SKM-1 (cell line): ENCODE measurements at regions not wholly inside any gene's neighbourhood (a gene's known extent, or its start where the extent isn't known, plus 50 kb on each side); places are given as distances from the start of the nearest gene placed in this dataset.

Experiments used
- DNase-seq: peaks from one replicate; lab custom pipeline; 2025; ENCODE audit not compliant: unreplicated experiment; lab: John Stamatoyannopoulos, UW

DNA sequence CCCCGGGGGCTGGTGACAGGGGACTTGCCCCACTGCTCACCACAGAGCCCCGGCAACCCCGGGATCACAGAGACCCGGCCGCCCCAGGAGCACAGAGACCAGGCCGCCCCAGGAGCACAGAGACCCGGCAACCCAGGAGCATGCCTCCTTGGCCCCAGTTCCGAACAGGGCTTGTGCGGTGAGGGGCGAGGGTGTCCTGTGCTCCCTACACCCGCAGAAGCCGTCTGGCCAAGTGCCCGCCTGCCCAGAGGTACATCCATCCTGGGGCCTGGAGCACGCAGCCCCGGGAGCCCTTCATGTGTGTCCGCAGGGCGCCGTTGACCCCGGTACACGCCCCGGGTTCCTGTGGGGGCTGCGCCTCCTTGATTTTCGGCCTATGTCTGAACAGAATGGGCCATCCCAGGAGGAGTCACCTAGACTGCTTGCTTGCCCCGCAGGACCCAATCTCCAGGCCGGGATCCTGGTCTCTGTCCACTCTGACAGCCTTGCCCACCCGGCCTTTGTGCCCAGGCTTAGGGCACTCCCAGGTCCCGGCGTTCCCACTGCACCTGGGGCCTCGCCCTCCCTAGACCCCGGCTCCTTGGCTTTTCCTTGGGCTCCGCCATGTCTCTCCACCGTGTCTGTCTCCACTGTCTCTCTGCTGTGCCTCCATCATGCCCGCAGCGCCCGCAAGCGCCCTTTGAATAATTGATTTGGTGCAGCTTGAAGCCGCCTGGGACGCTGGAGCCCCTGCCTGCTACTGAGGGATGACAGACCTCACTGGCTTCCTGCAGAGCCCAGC lies 219.8 kb downstream of the ERMARD start:
- DNase-seq = no peak

DNA sequence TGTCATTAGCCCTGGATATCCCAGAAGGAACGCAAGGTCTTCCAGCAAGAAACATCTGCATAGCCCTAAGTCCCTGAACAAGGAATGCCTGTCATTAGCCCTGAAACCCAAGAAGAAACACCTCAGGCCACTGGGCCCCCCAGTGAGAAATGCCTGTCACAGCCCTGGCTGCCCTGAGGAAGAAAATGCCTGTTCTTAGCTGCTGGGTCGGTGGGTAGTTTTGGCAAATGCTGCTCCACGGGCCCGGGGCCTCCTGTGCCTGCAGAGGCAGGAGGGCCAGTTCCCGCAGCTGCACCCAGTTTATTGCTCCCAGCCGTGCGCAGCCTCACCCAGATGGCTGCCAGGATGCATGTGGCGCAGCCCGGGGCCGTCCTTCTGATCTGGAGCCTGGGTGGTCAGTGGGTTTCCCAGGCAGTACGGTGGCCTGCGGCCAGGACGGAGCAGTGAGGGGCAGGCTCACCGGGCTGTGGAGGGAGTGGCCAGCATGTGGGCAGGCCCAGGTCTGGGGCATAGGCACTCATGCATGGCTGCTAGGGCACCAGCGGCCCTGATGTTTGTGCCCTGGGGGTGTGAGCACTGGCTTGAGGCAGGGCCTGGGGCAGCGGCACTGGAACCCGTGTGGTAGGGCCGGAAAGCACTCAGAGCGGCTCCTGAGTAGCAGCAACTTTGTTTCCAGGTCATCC lies 219.0 kb downstream of the ERMARD start:
- DNase-seq = no peak

DNA sequence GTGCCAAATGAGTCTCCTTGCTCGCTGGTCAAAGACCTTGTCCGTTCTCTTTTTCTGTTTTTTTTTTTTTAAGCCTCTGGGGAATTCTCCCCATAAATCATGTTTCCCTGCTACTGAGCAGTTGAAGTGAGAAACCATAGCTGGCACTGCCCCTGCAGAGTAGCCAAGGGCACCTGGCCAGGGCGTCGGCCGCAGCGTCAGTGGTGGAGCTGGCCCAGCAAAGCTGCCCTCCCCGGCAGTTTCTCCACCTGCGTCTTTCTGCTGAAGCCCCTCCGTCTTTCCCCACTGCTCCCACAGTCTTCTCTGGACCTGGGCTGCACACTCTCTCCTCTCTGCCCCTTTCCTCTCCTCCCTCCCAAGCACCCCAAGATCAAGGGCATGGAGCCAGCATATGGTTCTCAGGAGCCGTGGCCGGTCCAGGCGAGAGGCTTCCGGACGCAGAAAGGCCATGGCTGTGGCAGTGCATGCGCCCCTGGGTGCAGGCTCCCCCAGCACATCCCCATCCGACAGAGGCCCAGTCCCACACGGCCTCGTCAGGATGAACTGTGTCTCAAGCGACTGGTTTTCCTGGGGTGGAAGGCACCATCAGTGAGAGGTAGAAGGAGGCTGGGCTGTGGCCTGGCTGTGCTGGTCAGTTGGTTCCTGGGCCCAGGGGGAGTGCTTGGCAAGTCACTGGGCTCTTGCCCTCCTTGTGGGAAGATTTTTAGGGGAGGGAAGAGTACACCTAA lies 218.1 kb downstream of the ERMARD start:
- no peak for DNase-seq

DNA sequence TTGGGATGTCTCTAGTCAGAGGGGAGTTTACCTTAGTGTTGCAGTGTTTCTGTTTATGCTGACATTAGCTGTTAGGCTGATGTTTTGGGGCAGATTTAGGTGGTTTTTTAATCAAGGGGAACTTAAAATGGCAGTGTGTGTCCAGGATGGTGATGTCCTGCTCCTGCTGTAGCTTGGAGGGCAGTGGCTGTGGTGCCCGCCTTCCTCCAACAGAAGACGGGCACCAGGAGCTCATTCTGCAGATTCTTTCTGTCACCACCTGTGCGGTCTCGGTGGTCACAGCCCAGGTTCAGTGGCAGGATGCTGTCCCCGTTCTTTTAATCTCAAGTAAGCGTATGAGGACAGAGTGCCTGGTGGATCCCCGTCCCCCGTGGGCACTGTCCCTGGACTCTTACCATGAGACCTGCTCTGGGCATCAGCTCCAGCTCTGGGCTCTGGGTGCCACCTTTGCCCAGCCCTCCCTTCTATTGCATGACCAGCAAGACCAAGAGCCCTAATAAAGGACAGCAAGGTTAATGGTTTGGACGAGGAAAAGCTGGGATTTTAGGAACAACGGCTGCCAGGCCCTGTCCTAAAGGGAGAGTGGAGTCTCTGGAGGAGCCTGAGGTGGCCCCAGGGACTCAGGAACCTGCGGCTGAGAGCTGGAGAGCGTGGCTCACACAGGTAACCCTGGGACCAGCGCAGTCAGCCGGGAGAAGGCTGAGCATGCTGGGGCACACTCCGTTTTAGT lies 217.3 kb downstream of the ERMARD start:
- no peak for DNase-seq

DNA sequence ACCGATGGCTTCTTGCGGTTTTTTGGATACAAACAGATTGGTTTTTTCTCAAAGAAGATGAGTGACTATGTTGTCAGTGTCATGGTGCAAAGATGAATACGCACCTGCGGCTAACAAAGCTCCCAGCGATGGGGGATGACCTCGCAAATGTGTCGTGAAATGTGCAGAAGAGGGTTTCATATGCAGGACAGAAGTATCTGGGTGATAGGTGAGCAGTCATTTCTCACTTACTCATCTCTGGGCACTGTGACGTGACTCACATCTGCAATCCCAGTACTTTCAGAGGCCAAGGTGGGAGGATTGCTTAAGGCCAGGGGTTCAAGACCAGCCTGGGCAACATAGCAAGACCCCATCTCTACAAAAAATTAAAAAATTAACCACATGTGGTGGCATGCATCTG lies 216.3 kb downstream of the ERMARD start:
- DNase-seq = no peak

DNA sequence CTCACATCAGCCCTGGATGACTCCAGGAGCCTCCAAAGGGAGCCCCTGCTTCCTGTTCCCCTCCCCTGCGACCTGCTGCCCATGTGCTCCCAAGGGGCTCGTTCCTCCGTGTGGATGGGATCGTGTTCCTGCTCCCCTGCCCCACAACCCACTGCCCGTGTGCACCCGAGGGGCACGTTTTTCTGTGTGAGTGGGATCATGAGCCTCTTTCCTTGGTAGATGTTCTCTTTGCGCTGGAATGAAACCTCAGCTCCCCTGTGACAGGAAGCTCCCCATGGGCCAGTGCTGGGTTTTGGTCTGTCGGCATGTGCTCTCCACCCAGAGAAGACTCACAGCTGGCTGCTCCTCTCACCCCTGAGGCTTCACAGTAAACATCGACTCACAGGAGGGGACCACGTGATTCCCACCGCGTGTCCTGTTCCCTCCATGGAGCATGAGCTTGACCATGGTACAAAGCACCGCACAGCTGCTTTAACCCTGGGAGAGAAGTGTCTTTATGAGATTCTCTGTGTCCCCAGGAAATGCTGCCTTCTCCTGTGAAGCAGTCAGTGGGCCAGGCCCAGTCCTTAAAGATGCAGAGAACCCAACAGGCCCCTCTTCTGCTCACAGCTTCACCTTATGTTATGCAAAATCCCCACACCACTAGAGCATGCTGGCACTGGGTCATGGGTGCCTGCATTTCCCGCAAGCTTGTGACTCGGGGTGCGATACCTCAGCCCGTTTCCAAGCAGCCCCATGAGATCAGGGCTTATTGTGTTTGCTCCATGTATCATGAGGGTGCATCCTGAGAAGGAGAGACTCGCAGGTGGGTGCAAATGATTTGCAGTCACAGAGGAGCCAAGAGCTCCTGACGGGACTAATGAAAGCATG lies 215.1 kb downstream of the ERMARD start:
- no peak for DNase-seq

DNA sequence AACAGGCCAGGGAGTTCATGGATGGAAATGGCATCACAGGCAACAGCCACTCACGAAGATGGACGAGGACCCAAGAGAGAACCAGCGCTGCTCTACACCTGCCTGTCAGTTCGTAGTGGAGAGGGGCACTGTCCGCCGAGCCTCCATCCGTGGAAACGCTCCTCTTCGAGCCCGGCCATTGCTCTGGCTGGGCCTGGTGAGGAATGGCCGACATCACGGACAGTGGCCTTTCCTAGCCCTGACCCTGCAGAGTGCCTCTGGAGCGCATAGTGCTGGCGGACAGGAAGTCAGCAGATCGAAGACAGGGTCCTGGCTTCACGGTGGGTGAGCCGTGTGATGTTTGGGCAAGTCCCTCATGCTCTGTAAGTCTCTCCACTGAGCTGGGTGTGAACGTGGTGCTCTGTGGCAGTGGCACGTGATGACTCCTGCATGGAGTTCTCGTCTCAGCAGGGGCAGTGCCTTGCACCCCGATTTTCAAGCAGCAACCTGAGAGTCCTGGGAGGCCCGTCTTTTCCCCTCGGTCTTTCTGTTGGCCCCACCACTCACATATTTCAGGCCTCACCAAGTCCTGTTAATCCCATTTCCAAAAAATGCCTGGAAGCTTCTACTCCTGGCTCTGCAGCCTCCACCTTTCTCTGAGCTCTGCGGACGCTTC lies 214.4 kb downstream of the ERMARD start:
- no peak for DNase-seq

DNA sequence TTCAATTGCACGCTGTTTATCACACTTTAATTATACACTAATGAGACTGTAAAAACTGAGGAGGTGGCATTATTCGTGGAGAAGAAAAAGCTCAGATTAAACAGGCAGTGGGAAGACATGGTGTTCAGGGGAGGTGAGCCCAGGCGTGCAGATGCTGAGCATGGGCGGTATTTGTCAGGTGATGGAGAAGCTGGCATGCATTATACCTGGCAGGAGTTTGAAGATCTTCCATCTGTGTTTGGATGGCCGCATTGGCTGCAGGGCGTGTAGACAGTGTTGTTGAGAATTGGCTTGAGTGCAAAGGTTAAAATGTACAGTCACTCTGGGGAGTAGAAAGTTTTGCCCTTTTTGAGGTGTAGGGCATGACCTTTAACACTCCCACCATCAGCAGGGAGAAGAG lies 213.8 kb downstream of the ERMARD start:
- no peak for DNase-seq

DNA sequence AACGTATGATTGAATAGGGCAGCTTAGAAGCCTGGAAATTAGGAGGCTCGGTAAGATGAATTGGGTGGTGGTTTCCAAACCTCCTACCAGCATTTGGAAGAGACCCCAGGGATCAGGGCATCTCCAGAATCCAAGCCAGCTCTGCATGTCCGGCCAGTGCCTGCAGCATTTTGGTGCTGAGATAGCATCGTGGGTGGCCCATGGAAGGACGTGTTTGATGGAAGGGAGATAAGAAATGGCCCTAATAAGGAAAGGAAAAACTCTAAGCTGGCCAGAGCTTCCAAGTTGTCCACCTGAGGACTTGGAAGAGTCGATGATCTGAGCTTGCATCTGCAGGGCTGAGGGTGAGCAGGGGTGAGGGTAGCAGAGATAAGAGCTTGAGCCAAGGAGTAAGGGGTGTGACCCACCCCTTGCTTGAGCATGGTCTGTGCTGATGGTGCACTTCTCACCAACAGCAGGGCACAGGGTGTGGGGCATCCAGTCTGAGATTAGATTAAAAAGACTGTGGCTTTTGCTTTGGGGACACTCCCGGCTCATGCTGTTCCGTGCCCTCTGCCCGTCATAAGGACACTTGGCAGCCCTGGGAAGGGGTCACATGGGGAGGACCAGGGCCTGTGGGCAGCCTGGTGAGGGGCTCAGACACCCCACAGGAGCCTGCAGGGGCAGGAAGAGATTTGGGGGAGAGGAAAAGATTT lies 213.2 kb downstream of the ERMARD start:
- DNase-seq = no peak

DNA sequence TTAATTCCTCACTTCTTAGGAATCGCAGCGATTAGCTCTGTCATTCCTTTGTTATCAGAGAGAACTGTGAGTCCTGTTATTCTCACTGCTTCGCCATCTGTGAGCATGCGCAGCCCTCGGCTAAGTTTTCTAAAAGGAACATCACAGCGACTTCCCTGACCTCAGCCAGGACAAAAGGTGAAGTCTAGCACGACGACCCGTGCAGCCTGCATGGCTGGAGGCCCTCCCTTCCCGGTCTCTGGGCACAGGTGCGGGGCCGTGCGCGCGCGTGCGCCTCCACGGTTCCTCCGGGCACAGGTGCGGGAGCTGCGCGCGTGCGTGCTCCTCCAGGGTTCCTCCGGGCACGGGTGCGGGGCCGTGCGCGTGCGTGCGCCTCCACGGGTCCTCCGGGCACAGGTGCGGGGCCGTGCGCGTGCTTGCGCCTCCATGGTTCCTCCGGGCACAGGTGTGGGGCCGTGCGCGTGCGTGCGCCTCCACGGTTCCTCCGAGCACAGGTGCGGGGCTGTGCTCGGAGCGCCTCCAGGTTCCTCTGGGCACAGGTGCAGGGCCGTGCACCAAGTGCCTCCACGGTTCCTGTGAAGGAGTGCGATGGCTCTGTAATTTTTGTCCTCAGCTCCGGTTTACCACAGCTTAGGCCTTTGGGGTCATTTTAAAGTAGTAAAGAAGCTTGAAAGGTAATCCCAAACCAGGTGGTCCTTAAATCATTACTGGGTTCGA lies 212.3 kb downstream of the ERMARD start:
- DNase-seq = no peak

DNA sequence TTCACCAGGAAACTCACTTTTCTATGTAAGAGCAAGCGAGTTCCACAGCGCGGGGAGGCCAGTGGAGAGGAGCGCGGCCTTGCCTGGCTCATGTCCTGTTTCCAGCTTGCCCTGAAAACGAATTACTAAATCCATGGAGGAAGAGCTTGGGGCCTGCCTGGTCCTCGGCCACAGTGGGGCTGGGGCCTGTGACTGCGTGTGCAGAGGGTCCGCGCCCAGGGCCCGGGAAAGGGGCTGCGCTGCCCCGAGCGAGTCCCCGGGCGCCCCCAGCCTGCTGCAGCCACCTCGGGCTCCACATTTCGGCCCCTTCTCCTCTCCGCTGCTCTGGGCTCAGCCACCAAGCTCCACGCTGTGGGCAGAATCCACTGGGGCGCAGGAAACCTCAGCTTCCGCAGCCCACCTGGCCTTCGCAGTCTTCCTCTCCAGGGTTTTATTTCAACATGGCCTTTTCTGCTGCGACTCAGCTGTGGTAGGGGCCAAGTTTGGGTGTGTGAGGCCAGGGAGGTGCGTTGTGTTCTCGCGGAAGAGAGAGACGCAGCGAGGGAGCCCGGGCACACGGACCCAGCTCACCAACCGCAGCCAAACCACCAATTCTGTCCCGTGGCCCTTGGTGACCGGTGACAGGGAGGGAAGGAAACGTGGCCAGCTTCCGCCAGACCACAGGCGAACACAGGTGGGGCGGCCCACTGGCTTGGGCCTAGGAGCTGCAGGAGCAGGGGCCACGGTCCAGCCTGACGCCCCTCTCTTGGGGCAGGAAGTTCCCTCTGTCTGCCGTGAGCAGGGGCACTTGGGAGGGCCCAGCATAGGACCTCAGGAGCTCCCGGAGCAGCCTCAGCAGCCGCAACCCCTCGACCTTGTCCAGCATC lies 211.4 kb downstream of the ERMARD start:
- DNase-seq = no peak

DNA sequence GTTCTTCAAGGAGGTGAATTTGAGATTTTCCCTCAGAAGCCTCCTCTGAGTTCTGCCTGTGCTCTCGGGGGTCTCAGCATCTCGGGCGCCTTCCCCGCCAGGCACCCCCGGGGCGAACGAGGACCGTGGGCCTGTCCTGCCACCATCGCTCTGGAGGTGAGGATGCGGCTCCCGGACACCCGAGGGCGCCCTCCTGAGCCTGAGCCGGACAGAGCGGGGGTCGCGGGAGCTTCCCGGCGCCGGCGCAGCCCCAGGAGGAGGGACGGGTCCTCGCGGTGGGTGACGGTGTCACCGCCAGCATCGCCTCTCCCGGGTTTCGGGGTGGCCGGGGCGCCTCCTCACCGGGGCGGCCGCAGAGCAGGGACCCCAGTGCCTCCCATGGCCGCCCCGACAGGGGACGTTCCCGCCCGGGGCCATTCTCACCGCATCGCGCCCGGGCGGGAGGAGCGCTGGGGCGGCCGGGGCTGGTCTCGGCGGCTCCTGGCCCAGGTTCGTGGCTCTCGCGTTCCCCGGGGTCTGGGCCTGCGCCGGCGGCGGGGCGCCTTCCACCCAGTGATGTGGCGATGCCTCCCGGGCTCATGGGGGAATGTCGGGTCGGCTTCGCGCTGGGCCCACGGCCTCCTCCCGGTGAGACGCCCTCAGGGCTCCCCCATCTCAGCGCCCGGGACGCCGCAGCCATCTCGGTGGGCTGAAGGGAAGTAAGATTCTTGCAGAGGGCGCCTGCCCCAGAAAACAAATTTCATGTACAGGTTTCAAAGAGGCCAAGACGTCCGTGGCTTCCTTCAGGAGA lies 210.5 kb downstream of the ERMARD start:
- no peak for DNase-seq

DNA sequence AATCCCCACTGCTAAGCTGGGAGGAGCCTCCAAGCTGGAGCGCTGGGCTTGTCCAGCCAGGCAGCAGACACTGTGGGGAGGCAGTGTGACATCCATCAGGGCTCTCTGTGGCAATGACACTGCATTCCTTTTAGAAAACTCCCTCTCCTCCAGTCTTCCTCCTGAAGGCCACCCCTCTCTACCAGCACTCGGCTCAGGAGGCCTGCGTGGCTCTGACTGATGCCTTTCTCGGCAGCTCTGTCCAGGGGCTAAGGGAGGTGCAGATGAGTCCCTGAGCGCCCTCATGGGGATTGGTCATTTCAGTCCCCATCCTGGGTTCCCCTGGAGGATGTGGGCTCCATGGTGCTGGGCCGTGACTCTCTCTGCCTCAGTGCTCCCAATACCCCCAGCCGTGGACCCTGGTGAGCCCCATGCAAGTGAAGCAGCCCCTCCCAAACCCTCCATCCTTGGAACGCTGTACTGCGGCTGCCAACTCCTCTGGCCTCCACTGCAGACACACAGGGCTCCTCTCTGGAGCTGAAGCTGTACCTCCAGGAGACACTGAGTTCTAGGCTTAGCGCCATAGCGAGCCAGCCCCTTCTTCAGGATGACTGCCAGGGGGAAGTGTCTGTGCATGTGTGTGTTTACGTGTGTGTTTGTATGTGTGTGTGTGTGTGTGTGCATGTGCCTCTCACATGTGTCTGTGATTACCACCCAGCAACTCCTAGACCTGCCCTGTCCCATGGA lies 209.6 kb downstream of the ERMARD start:
- no peak for DNase-seq

DNA sequence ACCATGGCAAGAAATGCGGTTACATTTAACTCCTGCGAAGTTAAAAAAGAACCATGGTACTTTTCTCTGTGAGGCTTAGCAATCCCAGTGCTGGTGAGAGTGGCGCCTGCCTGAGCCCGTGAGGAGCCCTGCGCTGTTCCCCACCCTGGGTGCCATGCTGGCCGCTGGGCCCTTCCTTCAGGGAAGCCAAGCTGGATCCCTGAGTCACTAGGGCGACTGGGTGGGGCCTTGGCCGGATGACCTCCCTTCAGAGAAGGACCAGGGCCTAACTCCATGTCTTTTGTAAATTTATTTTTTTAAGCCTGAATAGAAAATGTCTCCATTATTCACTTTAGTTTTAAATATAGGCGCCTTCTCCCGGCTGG lies 209.1 kb downstream of the ERMARD start:
- DNase-seq = no peak

DNA sequence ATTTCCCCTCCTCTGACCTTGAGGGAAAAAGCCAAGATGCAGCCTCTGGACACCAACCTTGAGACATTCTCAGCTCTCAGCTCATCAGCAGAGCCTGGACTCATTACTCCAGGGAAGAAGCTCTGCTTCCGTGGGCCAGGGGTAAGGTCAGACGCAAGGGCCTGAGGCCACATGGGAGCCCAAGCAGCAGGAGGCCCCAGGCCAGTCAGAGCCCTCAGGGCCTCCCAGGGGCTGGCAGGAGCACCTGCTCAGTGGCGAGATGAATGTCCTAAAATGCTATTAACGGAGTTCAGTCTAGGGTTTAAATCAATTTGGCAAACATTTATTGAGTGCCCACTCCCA lies 208.6 kb downstream of the ERMARD start:
- no peak for DNase-seq
